GM12873 (cell line): ENCODE measurements at regions not wholly inside any gene's neighbourhood (a gene's known extent, or its start where the extent isn't known, plus 50 kb on each side); places are given as distances from the start of the nearest gene placed in this dataset.

Source experiments
- CTCF ChIP-seq: IDR thresholded peaks from 2 replicates; pipeline ENCODE4 v1.5.1; 2012; ENCODE audit warnings: low read depth, mild to moderate bottlenecking, moderate library complexity, low read length, control low read depth; ENCODE audit not compliant: insufficient read depth; ENCODE audit errors: missing control alignments

DNA sequence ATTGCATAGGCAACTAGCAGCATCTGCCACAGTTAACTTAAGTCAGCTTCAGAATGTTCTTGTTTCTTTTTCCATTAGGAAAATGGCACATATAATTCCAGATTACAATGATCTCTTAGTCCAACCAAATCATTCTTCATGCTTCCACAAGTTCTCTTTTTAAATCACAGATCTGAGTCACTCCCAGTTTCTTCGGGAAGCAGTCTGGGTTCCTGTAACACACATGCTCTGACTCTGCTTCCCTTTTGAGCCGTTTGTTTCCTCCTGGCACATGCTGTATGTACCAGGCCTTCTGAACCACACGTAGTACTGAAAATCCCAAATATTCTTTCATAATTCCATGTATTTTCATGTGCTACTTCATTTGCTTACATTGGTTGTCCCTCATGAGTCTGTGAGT, 388.8 kb upstream of the PDE3A start:
- no peak for TF ChIP-seq CTCF

GRCh38 chr12:19981944-19982343, 386.4 kb upstream of the PDE3A start:
- no peak for TF ChIP-seq CTCF

- no peak for TF ChIP-seq CTCF
Measured at GRCh38 chr12:19988001-19988400, 380.3 kb upstream of the PDE3A start.

DNA sequence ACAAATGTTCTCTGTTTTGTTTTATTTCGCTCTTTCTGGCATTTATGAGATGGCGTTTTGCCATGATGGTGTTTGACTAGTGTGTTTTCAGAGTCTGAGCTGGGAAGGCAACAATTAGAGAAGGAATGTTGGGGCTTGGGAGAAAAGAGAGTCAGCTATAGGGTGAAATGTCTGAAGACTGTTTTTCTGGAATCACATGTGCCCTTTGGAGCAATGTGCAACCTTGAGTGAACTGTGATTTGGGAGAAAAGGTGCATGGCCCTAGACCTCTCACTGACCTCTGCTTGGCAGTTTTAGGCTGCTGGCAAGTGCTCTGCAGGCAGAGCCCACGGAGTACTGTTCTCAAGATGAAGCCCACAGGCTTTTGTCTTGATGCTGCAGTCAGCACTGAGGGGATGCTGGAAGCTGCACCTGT, 379.9 kb upstream of the PDE3A start:
- no peak for TF ChIP-seq CTCF

DNA sequence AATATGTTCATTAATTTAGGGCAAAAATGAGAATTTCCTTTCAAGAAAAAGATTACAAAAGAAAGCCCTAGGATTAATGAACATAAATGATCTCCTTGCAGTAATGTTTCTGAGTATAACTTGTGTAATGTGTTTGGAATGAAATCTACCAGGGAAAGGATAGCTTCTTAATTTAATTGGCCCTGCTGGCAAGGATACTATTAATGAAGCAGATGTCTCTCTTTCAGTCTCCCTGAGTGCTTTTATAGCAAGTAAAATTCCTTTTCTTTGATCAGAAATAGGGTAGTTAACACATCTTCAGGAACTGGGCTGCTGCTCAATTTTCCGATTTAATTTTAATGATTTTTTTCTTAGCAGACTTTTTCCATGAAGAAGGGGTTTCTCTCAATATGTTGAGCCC, 379.4 kb upstream of the PDE3A start:
- no peak for TF ChIP-seq CTCF

- TF ChIP-seq CTCF = no peak
Measured at GRCh38 chr12:19991146-19991545, 377.2 kb upstream of the PDE3A start.

DNA sequence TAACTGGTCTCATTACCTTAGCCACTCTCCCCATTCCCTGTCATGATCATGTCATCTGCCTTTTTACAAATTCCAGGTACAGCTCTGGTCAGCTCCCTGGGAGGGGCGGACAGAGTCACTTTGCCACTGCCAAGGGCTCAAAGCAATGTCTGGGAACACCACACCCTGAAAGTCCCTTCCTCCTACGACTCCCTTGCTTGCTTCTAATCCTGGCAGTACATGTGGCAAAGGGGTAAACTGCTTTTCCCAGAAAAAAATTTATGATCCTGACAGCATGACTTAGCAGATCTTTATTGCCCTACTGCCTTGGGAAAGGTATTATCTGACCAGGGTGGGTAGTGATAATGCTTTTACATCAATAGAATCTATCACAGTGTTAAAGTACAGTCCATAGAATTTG, 376.0 kb upstream of the PDE3A start:
- TF ChIP-seq CTCF = no peak

DNA sequence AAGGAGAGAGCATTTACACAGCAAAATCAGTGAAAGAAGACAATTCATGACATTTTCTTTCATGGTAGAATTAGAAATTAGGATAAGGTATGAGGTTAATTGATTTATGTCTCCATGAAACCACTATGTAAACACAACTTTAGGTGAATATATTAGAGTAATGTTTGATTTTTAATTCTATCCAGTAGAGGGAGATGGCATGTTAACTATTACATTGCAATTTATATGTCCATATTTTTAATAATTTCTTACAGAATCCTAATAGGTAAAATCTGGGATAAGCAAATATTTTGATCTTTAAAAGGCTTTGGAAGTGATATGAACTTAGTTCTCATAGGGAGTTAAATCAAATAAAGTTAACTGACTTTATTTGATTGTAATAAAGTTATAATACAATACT, 373.4 kb upstream of the PDE3A start:
- no peak for TF ChIP-seq CTCF
